ENCODE measurements at regions not wholly inside any gene's neighbourhood (a gene's known extent, or its start where the extent isn't known, plus 50 kb on each side); places are given as distances from the start of the nearest gene placed in this dataset.

DNA sequence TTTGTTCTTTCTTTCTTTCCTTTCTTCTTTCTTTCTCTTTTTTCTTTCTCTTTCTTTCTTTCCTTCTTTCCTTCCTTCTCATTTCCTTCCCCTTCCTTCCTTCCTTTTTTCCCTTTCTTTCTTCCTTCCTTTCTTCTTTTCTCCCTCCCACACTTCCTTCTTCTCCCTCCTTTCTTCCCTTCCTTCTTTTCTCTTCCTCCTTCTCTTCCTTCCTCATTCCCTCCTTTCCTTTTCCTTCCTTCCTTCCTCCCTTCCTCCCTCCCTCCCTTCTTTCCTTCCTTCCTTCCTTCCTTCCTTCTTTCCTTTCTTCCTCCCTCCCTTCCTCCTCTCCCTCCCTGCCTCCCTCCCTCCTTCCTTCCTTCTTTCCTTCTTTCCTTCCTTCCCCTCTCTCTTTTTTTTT lies 755.7 kb upstream of the GRM7 start:
- Histone ChIP-seq H3K36me3 (ENCODE audit: insufficient read depth, low read length) (no peaks in the 10 kb centered on the region), H3K4me3 (ENCODE audit: low read length, poor library complexity, severe bottlenecking) (no peak overlapping the region), H3K9me3 (ENCODE audit: insufficient read depth, low read depth, low read length) (0 out of 2 replicates have a peak, but pooled peaks cover 5% of the 10 kb centered on the region), H3K9me2 (replicated peaks; ENCODE audit: low read depth, low read length) (no peaks in the 10 kb centered on the region), H3K79me2 (ENCODE audit: insufficient read depth, low read length) (no peaks in the 10 kb centered on the region), H3K4me2 (ENCODE audit: low read depth, low read length, poor library complexity, severe bottlenecking) (no peak overlapping the region), H3K9ac (ENCODE audit: low read depth, low read length, poor library complexity, severe bottlenecking) (no peak overlapping the region), H3K27me3 (ENCODE audit: insufficient read depth, low read length, poor library complexity, severe bottlenecking) (no peaks in the 10 kb centered on the region), H2AFZ (ENCODE audit: low read length) (no peak overlapping the region), H3F3A (ENCODE audit: low read depth) (no peaks in the 10 kb centered on the region), H3K4me1 (ENCODE audit: insufficient read depth, low read length, poor library complexity, severe bottlenecking) (no peaks in the 10 kb centered on the region), H4K20me1 (ENCODE audit: insufficient read depth, low read length, poor library complexity, severe bottlenecking) (no peaks in the 10 kb centered on the region)
- TF ChIP-seq, protein P1, sequence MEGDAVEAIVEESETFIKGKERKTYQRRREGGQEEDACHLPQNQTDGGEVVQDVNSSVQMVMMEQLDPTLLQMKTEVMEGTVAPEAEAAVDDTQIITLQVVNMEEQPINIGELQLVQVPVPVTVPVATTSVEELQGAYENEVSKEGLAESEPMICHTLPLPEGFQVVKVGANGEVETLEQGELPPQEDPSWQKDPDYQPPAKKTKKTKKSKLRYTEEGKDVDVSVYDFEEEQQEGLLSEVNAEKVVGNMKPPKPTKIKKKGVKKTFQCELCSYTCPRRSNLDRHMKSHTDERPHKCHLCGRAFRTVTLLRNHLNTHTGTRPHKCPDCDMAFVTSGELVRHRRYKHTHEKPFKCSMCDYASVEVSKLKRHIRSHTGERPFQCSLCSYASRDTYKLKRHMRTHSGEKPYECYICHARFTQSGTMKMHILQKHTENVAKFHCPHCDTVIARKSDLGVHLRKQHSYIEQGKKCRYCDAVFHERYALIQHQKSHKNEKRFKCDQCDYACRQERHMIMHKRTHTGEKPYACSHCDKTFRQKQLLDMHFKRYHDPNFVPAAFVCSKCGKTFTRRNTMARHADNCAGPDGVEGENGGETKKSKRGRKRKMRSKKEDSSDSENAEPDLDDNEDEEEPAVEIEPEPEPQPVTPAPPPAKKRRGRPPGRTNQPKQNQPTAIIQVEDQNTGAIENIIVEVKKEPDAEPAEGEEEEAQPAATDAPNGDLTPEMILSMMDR (conservative IDR thresholded peaks at IDR 0.05; ENCODE audit: low read length) = no peak
- no peak for TF ChIP-seq EZH2phosphoT487 (IDR thresholded peaks at IDR 0.05; ENCODE audit: borderline replicate concordance)

DNA sequence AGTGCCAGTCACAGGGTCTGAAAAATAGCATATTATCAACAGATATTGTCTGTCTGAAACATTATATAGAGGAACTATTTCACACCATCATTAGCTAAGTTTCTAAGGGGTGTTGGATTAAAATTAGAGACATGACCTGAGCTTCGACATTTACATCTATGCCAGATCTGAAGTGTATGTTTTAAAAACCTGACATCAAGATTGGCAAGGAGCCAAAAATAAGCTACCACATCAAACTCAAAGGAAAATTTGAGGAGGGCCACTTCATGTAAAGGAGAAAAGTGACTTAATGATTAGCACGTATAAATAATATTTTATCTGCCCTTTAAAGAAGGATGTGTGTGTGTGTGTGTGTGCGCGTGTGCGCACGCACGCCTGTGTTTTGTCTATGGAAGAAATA lies 752.0 kb upstream of the GRM7 start:
- Histone ChIP-seq H4K20me1 (ENCODE audit: insufficient read depth, low read length, poor library complexity, severe bottlenecking) (no peaks in the 10 kb centered on the region), H3K4me2 (ENCODE audit: low read depth, low read length, poor library complexity, severe bottlenecking) (no peak overlapping the region), H3K36me3 (ENCODE audit: insufficient read depth, low read length) (no peaks in the 10 kb centered on the region), H3K79me2 (ENCODE audit: insufficient read depth, low read length) (no peaks in the 10 kb centered on the region), H3K4me1 (ENCODE audit: insufficient read depth, low read length, poor library complexity, severe bottlenecking) (no peaks in the 10 kb centered on the region), H2AFZ (ENCODE audit: low read length) (no peak overlapping the region), H3K9me3 (ENCODE audit: insufficient read depth, low read depth, low read length) (no peaks in the 10 kb centered on the region), H3F3A (ENCODE audit: low read depth) (no peaks in the 10 kb centered on the region), H3K4me3 (ENCODE audit: low read length, poor library complexity, severe bottlenecking) (no peak overlapping the region), H3K9me2 (replicated peaks; ENCODE audit: low read depth, low read length) (no peaks in the 10 kb centered on the region), H3K27me3 (ENCODE audit: insufficient read depth, low read length, poor library complexity, severe bottlenecking) (no peaks in the 10 kb centered on the region), H3K9ac (ENCODE audit: low read depth, low read length, poor library complexity, severe bottlenecking) (no peak overlapping the region)
- no peak for TF ChIP-seq EZH2phosphoT487 (IDR thresholded peaks at IDR 0.05; ENCODE audit: borderline replicate concordance)
- TF ChIP-seq, protein P1 (conservative IDR thresholded peaks at IDR 0.05; ENCODE audit: low read length) = no peak

DNA sequence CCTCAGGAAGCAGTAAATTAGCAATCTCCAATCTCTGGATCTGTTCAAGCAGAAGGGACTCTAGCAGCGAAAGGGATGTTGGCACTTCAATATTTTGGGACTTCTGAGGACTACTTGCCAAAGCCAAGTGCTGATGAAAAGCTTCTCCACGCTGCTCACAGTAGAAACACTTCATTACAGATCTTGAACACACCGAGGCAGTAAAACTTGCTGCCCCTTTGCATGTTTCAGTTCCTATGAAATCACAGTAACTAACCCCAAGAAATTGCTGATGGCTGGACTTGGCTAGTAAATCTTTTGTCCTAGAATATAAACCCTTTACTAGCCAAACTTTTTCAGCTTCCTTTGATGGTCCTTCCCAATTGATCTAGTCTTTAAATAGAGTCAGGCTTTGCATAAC lies 750.5 kb upstream of the GRM7 start:
- no peaks in the 10 kb centered on the region for H4K20me1 ChIP-seq (ENCODE audit: insufficient read depth, low read length, poor library complexity, severe bottlenecking)
- H3K27me3 ChIP-seq (ENCODE audit: insufficient read depth, low read length, poor library complexity, severe bottlenecking) = no peaks in the 10 kb centered on the region
- H3K9me2 ChIP-seq (replicated peaks; ENCODE audit: low read depth, low read length) = no peaks in the 10 kb centered on the region
- H3K4me2 ChIP-seq (ENCODE audit: low read depth, low read length, poor library complexity, severe bottlenecking) = no peak overlapping the region
- H3K36me3 ChIP-seq (ENCODE audit: insufficient read depth, low read length) = no peaks in the 10 kb centered on the region
- no peak overlapping the region for H3K9ac ChIP-seq (ENCODE audit: low read depth, low read length, poor library complexity, severe bottlenecking)
- no peaks in the 10 kb centered on the region for H3K4me1 ChIP-seq (ENCODE audit: insufficient read depth, low read length, poor library complexity, severe bottlenecking)
- no peaks in the 10 kb centered on the region for H3K9me3 ChIP-seq (ENCODE audit: insufficient read depth, low read depth, low read length)
- H2AFZ ChIP-seq (ENCODE audit: low read length) = no peak overlapping the region
- H3K79me2 ChIP-seq (ENCODE audit: insufficient read depth, low read length) = no peaks in the 10 kb centered on the region
- no peaks in the 10 kb centered on the region for H3F3A ChIP-seq (ENCODE audit: low read depth)
- TF ChIP-seq, protein P1 (conservative IDR thresholded peaks at IDR 0.05; ENCODE audit: low read length) = no peak
- TF ChIP-seq EZH2phosphoT487 (IDR thresholded peaks at IDR 0.05; ENCODE audit: borderline replicate concordance) = no peak
- no peak overlapping the region for H3K4me3 ChIP-seq (ENCODE audit: low read length, poor library complexity, severe bottlenecking)

All from Loucy (cell line).